ENCODE measurements at regions not wholly inside any gene's neighbourhood (a gene's known extent, or its start where the extent isn't known, plus 50 kb on each side); places are given as distances from the start of the nearest gene placed in this dataset.

- TF ChIP-seq CTCF (IDR thresholded peaks at IDR 0.05) (no peak), POLR2A (IDR thresholded peaks at IDR 0.05) (no peak), POLR2AphosphoS5 (IDR thresholded peaks at IDR 0.05; ENCODE audit: insufficient read depth in 1 of 2, low read depth in 1 of 2) (no peak)
These were observed 87.3 kb upstream of the CLPB start for GRCh38 chr11:72521664-72522063.

Data from vagina (tissue), 2 donors.